ENCODE measurements at regions not wholly inside any gene's neighbourhood (a gene's known extent, or its start where the extent isn't known, plus 50 kb on each side); places are given as distances from the start of the nearest gene placed in this dataset.

DNA sequence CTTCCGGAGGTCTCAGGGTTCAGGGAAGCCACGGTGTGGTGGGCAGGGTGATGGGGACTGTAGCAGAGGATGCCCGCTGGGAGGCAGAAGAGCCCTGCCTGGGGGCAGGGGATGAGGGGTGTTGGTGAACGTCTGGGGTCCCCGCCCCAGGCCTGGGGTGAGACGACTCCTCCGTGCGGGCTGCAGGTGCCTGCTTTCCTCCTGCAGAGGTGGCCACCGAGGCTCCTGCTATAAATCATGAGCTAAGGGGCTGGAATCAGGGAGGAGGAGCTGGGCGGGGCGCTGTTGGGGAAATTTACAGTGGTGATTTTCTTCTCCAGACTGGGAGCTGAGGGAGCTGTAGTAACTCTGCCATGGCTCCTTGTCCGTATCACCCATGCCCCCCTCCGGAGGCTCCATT, 167.0 kb downstream of the MRM1 start:
- DNase-seq = no peak

DNA sequence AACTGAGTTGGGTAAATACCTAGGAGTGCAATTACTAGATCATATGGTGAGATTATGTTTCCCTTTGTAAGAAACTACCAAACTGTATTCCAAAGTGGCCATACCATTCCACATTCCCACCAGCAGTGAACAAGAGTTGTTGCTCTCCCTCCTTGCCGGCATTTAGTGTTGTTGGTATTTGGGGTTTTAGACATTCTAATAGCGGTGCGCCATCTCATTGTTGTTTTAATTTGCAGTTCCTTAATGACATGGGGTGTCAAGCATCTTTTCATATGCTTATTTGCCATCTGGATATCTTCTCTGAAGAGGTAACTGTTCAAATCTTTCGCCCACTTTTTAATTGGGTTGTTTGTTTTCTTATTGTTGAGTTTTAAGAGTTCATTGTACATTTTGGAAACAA, 164.2 kb upstream of the LHX1 start:
- DNase-seq = no peak

DNA sequence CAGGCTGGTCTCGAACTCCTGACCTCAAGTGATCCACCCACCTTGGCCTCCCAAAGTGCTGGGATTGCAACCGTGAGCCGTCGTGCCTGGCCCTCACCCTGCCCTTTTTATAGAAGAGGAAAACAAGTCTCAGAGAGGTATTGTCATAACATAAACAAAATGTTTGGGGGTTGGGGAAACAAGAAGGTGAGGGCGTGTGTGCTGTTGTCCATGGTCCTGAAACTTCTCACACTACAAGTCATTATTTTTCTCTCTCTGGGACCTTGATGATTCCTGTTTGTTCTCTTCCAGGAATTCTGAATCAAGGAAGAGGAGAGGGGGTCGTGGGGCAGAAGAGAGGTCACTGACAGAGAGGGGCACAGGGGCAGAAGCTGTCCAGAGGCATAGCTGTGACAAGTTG, 160.2 kb upstream of the LHX1 start:
- DNase-seq = no peak

GRCh38 chr17:36778448-36778847, 158.8 kb upstream of the LHX1 start:
- no peak for DNase-seq

DNA sequence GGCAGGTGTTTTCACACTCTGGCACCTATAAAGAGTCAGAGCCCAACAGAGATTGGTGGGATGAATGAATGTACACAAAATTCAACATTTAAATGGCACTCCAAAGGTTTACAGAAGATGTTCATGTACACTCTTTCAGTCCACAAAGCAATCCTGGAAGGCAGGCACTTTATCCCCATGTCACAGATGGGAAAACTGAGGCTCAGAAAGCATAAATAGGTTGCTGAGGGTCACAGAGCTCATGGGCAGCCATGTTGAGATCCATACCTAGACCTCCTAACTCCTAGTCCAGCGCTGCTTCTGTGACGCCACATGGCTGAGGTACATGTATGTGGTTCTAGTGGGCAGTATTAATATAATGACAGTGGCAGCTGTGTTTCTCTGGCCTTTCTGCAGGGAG, 157.7 kb upstream of the LHX1 start:
- no peak for DNase-seq

DNA sequence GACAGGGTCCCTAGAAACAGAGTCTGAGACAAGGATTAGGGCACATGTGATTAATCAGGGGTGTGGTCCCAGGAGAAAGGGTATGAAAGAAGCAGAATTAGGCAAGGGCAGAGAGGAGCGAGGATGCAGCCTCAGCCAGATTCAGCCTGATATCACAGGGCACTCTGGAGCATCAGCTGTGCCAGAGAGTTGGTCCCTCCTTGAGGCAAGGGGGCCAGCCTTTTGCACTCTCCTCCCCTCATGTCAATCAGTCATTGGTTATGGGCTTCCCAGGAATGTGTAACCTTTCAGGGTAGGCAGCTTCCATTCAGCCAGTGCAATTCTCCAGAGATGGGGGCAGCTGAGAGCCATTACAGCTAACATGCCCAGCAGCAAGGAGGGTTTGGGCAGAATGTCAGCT, 152.6 kb upstream of the LHX1 start:
- no peak for DNase-seq

- DNase-seq = no peak
These were observed 150.4 kb upstream of the LHX1 start for GRCh38 chr17:36786867-36787266.

- DNase-seq = no peak
These were observed 145.9 kb upstream of the LHX1 start for GRCh38 chr17:36791150-36791941.

DNA sequence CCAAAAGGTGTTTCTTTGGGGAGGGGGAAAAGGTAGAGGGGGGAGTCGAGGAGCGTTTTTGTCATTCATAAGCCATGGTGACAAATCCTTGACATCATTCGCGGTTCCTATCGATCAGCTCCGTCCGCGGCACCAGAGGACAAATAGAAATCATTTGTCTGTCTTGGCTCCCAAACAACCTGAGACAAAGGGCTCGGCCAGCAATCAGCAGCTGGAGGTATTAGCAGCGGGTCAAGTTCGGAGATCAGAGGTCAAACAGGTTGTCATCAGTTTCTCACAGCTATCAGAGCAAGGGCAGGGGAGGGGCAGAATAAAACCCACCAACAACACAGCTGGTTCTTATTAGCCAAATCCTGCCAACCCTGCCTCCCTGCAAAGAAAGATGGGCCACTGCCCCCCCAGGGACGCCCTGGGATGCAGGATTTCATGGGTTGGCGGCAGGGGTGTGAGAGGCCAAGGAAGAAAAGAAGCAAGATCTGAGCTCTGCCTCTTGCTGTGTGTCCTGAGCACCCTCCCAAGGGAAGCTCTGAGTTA, 145.3 kb upstream of the LHX1 start:
- DNase-seq = no peak

- no peak for DNase-seq
These were observed 144.4 kb upstream of the LHX1 start for GRCh38 chr17:36792849-36793248.

DNA sequence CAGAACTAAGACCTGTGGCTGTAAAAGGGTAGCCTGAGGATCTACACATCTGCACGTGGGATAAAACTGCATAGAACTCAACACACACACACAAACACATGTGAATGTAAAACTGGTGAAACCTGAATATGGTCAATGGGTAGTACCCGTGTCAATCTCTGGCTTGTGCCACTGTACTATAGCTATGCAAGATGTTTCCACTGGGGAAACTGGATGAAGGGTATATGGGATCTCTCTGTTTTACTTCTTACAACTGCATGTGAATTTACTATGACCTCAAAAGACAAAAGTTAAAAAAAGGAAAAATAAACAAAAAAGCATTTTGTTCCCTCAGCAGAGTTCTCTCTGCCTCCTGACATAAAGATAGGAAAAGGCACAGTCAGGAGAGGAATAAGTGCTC, 143.3 kb upstream of the LHX1 start:
- no peak for DNase-seq

- no peak for DNase-seq
These were observed 129.6 kb upstream of the LHX1 start for GRCh38 chr17:36807496-36808179.

- DNase-seq = no peak
These were observed 129.1 kb upstream of the LHX1 start for GRCh38 chr17:36808180-36808661.

- no peak for DNase-seq
These were observed 124.5 kb upstream of the LHX1 start for GRCh38 chr17:36812762-36813161.

DNA sequence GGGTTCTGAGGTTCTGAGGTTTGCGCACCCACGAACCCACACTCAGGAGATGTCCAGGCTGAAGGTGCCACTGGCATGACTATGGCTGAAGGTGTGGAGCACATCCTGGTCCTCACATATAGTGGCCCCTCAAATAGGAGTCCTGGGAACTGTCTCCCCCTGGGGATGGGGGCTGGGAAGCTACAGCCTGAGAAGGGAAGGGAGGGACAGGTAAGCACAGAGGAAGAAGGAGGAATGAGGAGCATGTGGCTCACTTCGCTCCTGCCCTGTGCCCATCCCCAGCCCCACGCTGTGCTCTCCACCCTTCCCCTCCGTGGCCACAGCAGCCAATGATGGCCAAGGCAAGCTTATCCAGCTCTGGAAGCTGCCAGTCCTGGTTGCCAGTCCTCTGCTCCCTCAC, 123.9 kb upstream of the LHX1 start:
- no peak for DNase-seq

DNA sequence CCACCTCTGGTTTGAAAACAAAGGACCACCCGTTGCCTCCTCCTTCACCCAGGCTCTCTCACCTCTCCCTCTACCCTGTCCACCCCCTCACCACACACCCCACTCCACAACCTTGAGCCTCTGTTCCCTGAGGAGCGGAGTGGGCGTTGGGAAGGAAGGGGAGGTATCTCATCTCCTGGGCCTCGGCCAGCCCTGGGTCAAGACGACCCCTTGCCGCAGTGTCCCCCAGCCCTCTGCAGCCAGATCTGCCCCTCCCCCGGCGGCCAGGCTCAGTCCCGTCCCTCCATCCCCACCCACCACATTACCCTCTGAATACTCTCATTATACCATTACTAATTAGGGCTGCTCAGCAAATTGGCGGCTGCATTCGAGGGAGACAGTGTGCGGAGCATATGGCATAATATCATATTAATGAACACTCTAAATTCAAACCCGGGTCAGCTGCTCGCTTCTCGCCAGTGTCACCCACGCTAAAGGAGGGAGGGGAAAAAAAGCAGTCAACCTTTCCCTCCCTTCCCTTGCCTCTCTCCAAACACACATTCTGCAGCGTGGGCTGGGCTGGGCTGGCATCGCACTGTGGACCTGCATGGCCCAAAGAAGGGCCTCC, 123.2 kb upstream of the LHX1 start:
- no peak for DNase-seq

- no peak for DNase-seq
These were observed 122.3 kb upstream of the LHX1 start for GRCh38 chr17:36814958-36815357.

DNA sequence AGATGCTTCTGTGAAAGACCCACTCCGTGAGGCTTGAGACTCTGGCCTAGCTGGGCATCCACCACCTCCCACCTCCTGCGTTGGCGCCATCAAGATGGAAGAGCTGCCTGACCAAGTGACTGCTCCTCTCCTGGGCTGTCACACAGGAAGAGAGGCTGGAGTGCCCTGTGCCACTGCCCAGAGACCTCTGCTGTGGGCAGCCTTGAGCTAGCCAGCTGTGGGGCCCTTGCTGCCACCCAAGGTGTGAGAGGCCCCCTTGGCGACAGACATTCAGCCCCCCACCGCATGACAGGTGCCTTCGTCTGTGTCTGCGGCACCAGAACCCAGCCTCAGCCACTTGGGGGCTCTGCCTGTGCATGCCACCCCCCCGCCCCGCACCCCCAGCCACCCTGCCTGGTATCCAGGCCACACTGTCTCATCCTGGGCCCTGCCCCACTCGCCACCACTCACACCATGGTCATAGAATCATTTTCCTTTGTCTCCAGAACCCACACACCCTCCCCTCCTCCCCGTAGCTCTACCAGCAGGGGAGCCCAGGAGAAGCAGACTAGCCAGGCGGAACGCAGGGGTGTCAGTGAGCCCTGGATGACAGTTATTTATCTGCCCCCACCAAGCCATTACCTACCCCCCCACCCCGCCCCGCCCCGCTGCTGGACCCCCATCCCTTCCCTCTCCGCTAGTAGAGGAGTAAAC, 120.9 kb upstream of the LHX1 start:
- DNase-seq = no peak

GRCh38 chr17:36816907-36817288, 120.4 kb upstream of the LHX1 start:
- DNase-seq = no peak

GRCh38 chr17:36817483-36818048, 119.7 kb upstream of the LHX1 start:
- DNase-seq = no peak

- no peak for DNase-seq
These were observed 119.0 kb upstream of the LHX1 start for GRCh38 chr17:36818134-36818825.

Measured in activated CD4-positive, alpha-beta T cell treated with anti-CD3 and anti-CD28 coated beads for 4 hours (primary cell).